HG03565 (cell line): ENCODE measurements at regions not wholly inside any gene's neighbourhood (a gene's known extent, or its start where the extent isn't known, plus 50 kb on each side); places are given as distances from the start of the nearest gene placed in this dataset.
"Not testable (repeated sequence)": the region's sequence is repeated elsewhere in the genome, so short reads cannot be mapped to it uniquely, and the experiment has no call there.

ENCODE experiments used
- ATAC-seq: cut with Tn5 transposase; IDR thresholded peaks from one replicate; pipeline ENCODE4 v1.9.1; 2021; ENCODE audit warnings: mild to moderate bottlenecking, moderate library complexity; ENCODE audit not compliant: unreplicated experiment

- ATAC-seq, result no peak
Observed at GRCh38 chr4:97309121-97309520, 834.2 kb downstream of the STPG2 start.

GRCh38 chr4:97317201-97317600 lies 826.1 kb downstream of the STPG2 start:
- ATAC-seq, result no peak

- no peak for ATAC-seq
Observed at GRCh38 chr4:97317671-97318070, 825.6 kb downstream of the STPG2 start.

- ATAC-seq, result not testable (repeated sequence)
Observed at GRCh38 chr4:97325751-97326150, 817.5 kb downstream of the STPG2 start.

- ATAC-seq, result no peak
Observed at GRCh38 chr4:97330917-97331316, 812.4 kb downstream of the STPG2 start.

GRCh38 chr4:97334348-97334747 lies 808.9 kb downstream of the STPG2 start:
- no peak for ATAC-seq

GRCh38 chr4:97349468-97350186 lies 793.6 kb downstream of the STPG2 start:
- no peak for ATAC-seq

- ATAC-seq, result no peak
Observed at GRCh38 chr4:97353876-97354275, 789.4 kb downstream of the STPG2 start.

GRCh38 chr4:97359826-97360225 lies 783.5 kb downstream of the STPG2 start:
- no peak for ATAC-seq

GRCh38 chr4:97360733-97361132 lies 782.5 kb downstream of the STPG2 start:
- no peak for ATAC-seq

GRCh38 chr4:97367878-97368277 lies 775.4 kb downstream of the STPG2 start:
- no peak for ATAC-seq

- ATAC-seq, result no peak
Observed at GRCh38 chr4:97370568-97370967, 772.7 kb downstream of the STPG2 start.

- no peak for ATAC-seq
Observed at GRCh38 chr4:97374526-97374925, 768.8 kb downstream of the STPG2 start.

- ATAC-seq, result no peak
Observed at GRCh38 chr4:97386969-97387368, 756.3 kb downstream of the STPG2 start.

GRCh38 chr4:97394653-97395052 lies 748.6 kb downstream of the STPG2 start:
- ATAC-seq, result no peak

GRCh38 chr4:97396097-97396496 lies 747.2 kb downstream of the STPG2 start:
- no peak for ATAC-seq

- ATAC-seq, result no peak
Observed at GRCh38 chr4:97396605-97397004, 746.7 kb downstream of the STPG2 start.

- no peak for ATAC-seq
Observed at GRCh38 chr4:97404876-97405523, 738.3 kb downstream of the STPG2 start.

- no peak for ATAC-seq
Observed at GRCh38 chr4:97411356-97411755, 731.9 kb downstream of the STPG2 start.

GRCh38 chr4:97412331-97412730 lies 730.9 kb downstream of the STPG2 start:
- ATAC-seq, result no peak

GRCh38 chr4:97414161-97414560 lies 729.1 kb downstream of the STPG2 start:
- ATAC-seq, result no peak

- ATAC-seq, result no peak
Observed at GRCh38 chr4:97432551-97432950, 710.7 kb downstream of the STPG2 start.
